ENCODE measurements at regions not wholly inside any gene's neighbourhood (a gene's known extent, or its start where the extent isn't known, plus 50 kb on each side); places are given as distances from the start of the nearest gene placed in this dataset.

- Histone ChIP-seq H3K9ac (ENCODE audit: low read length) (no peak overlapping the region), H4K20me1 (ENCODE audit: insufficient read depth) (no peaks in the 10 kb centered on the region), H3K4me2 (ENCODE audit: low read length) (no peak overlapping the region), H2AFZ (ENCODE audit: low read depth, low read length) (no peak overlapping the region), H3K4me3 (ENCODE audit: low read length) (no peak overlapping the region), H3K9me2 (ENCODE audit: insufficient read depth, low read length) (no peaks in the 10 kb centered on the region), H3K27ac (ENCODE audit: low read length) (no peak overlapping the region), H3K79me2 (replicated peaks; ENCODE audit: insufficient read depth, low read length) (no peaks in the 10 kb centered on the region), H3K27me3 (ENCODE audit: insufficient read depth, low read depth, low read length) (no peaks in the 10 kb centered on the region), H3F3A (ENCODE audit: insufficient read depth, low read length, poor library complexity, severe bottlenecking) (no peaks in the 10 kb centered on the region), H3K9me3 (ENCODE audit: low read length) (no peaks in the 10 kb centered on the region), H3K36me3 (ENCODE audit: insufficient read depth, low read length) (no peaks in the 10 kb centered on the region)
- no peak for TF ChIP-seq TAF1 (IDR thresholded peaks at IDR 0.05; ENCODE audit: low read depth)
Observed at GRCh38 chr5:85952680-85953079, 665.1 kb upstream of the COX7C start.

- no peaks in the 10 kb centered on the region for H3K36me3 ChIP-seq (ENCODE audit: insufficient read depth, low read length)
- H3K4me2 ChIP-seq (ENCODE audit: low read length): no peak overlapping the region
- TF ChIP-seq CTCF (IDR thresholded peaks at IDR 0.05; ENCODE audit: poor library complexity, severe bottlenecking) (no peak), RAD21 (conservative IDR thresholded peaks at IDR 0.05) (no peak), EP300 (conservative IDR thresholded peaks at IDR 0.05; ENCODE audit: poor library complexity, severe bottlenecking) (no peak), POLR2AphosphoS5 (IDR thresholded peaks at IDR 0.05) (no peak), TAF1 (IDR thresholded peaks at IDR 0.05; ENCODE audit: low read depth) (no peak), EZH2 (IDR thresholded peaks at IDR 0.05; ENCODE audit: borderline replicate concordance, insufficient read depth, low read length, poor library complexity, severe bottlenecking) (no peak), REST (IDR thresholded peaks at IDR 0.05; ENCODE audit: borderline replicate concordance) (no peak), SMC3 (conservative IDR thresholded peaks at IDR 0.05; ENCODE audit: poor library complexity) (no peak), MXI1 (conservative IDR thresholded peaks at IDR 0.05; ENCODE audit: poor library complexity, severe bottlenecking) (no peak)
- no peak overlapping the region for H2AFZ ChIP-seq (ENCODE audit: low read depth, low read length)
- no peak overlapping the region for H3K9ac ChIP-seq (ENCODE audit: low read length)
- H4K20me1 ChIP-seq (ENCODE audit: insufficient read depth): no peaks in the 10 kb centered on the region
- no peaks in the 10 kb centered on the region for H3K9me3 ChIP-seq (ENCODE audit: low read length)
- H3K27me3 ChIP-seq (ENCODE audit: insufficient read depth, low read depth, low read length): no peaks in the 10 kb centered on the region
- H3K79me2 ChIP-seq (replicated peaks; ENCODE audit: insufficient read depth, low read length): no peaks in the 10 kb centered on the region
- no peak overlapping the region for H3K4me3 ChIP-seq (ENCODE audit: low read length)
- no peak overlapping the region for H3K27ac ChIP-seq (ENCODE audit: low read length)
- H3F3A ChIP-seq (ENCODE audit: insufficient read depth, low read length, poor library complexity, severe bottlenecking): no peaks in the 10 kb centered on the region
- no peaks in the 10 kb centered on the region for H3K9me2 ChIP-seq (ENCODE audit: insufficient read depth, low read length)
Observed at GRCh38 chr5:85967681-85968080, 650.1 kb upstream of the COX7C start.

GRCh38 chr5:85972539-85972938 lies 645.2 kb upstream of the COX7C start:
- Histone ChIP-seq H3K27ac (ENCODE audit: low read length) (no peak overlapping the region), H3K36me3 (ENCODE audit: insufficient read depth, low read length) (no peaks in the 10 kb centered on the region), H3F3A (ENCODE audit: insufficient read depth, low read length, poor library complexity, severe bottlenecking) (no peaks in the 10 kb centered on the region), H3K4me2 (ENCODE audit: low read length) (no peak overlapping the region), H3K4me3 (ENCODE audit: low read length) (no peak overlapping the region), H3K9me3 (ENCODE audit: low read length) (no peaks in the 10 kb centered on the region), H3K9ac (ENCODE audit: low read length) (no peak overlapping the region), H3K27me3 (ENCODE audit: insufficient read depth, low read depth, low read length) (no peaks in the 10 kb centered on the region), H4K20me1 (ENCODE audit: insufficient read depth) (no peaks in the 10 kb centered on the region), H3K9me2 (ENCODE audit: insufficient read depth, low read length) (no peaks in the 10 kb centered on the region), H2AFZ (ENCODE audit: low read depth, low read length) (no peak overlapping the region), H3K79me2 (replicated peaks; ENCODE audit: insufficient read depth, low read length) (no peaks in the 10 kb centered on the region)
- TF ChIP-seq SMC3 (conservative IDR thresholded peaks at IDR 0.05; ENCODE audit: poor library complexity) (no peak), EP300 (conservative IDR thresholded peaks at IDR 0.05; ENCODE audit: poor library complexity, severe bottlenecking) (no peak), POLR2AphosphoS5 (IDR thresholded peaks at IDR 0.05) (no peak), CTCF (IDR thresholded peaks at IDR 0.05; ENCODE audit: poor library complexity, severe bottlenecking) (no peak), TAF1 (IDR thresholded peaks at IDR 0.05; ENCODE audit: low read depth) (no peak), REST (IDR thresholded peaks at IDR 0.05; ENCODE audit: borderline replicate concordance) (no peak), RAD21 (conservative IDR thresholded peaks at IDR 0.05) (no peak), EZH2 (IDR thresholded peaks at IDR 0.05; ENCODE audit: borderline replicate concordance, insufficient read depth, low read length, poor library complexity, severe bottlenecking) (no peak), MXI1 (conservative IDR thresholded peaks at IDR 0.05; ENCODE audit: poor library complexity, severe bottlenecking) (no peak)

Measured in neural cell (in vitro differentiated cells).